HG03432 (cell line): ENCODE measurements at regions not wholly inside any gene's neighbourhood (a gene's known extent, or its start where the extent isn't known, plus 50 kb on each side); places are given as distances from the start of the nearest gene placed in this dataset.
"Not testable (repeated sequence)": the region's sequence is repeated elsewhere in the genome, so short reads cannot be mapped to it uniquely, and the experiment has no call there.

ENCODE experiments used
- ATAC-seq: cut with Tn5 transposase; IDR thresholded peaks from one replicate; pipeline ENCODE4 v1.9.1; 2021; ENCODE audit warnings: mild to moderate bottlenecking, moderate library complexity; ENCODE audit not compliant: unreplicated experiment

- ATAC-seq: no peak
Observed at GRCh38 chr4:1572964-1573720, 111.0 kb downstream of the FAM53A start.

DNA sequence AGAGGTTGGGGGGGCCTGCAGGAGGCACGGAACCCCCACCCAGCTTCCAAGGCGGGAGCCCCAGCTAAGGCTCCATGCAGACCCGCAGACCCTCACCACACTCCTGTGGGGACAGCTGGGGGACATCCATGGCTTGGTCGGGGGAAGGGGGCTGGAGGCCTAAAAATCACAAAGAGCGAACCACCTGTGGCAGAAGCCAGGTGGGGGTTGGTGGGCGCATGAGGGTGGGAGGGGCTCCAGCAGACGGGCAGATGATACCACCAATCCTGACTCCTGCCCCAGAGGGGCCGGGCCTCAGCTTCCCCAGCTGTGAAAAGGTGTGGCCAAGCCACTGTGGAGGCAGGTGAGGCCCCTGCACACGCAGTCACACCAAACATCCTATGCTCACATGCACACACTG is 111.6 kb downstream of the FAM53A start:
- no peak for ATAC-seq

GRCh38 chr4:1572010-1572385 is 112.1 kb downstream of the FAM53A start:
- no peak for ATAC-seq

- ATAC-seq: no peak
Observed at GRCh38 chr4:1571165-1572009, 112.7 kb downstream of the FAM53A start.

- no peak for ATAC-seq
Observed at GRCh38 chr4:1570291-1571164, 113.6 kb downstream of the FAM53A start.

DNA sequence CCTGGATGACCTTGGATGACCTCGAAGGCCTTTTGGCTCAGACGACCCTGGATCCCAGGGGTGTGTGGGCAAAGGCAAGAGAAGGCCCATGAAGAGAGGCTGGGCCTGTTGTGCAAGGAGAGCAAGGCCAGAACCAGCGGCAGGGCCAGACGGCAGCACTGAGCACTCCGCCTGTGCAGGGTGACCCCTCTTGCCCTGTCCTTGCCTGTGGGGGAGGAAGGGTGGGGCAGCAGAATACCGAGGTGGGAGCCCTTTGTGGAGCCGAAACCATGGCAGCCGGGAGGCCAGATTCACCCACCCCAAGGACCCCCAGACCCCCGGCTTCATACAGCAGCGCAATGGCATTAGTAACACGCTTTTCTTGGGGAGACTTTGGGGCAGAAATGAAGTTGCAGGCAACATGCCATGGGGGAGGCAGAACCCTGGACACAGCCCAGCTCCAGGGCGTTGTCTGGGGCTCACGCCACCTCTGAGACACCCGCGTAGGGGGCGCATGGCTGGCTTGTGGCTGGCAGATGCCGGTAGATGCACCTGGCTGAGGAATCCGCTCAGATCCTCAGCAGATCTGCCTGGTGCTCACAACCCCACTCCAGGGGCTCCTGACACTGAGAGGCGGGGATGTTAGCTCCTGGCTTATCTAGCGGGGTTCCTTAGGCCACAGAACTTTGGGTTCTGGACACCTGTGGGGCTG is 114.5 kb downstream of the FAM53A start:
- no peak for ATAC-seq

GRCh38 chr4:1568855-1569460 is 115.2 kb downstream of the FAM53A start:
- no peak for ATAC-seq

DNA sequence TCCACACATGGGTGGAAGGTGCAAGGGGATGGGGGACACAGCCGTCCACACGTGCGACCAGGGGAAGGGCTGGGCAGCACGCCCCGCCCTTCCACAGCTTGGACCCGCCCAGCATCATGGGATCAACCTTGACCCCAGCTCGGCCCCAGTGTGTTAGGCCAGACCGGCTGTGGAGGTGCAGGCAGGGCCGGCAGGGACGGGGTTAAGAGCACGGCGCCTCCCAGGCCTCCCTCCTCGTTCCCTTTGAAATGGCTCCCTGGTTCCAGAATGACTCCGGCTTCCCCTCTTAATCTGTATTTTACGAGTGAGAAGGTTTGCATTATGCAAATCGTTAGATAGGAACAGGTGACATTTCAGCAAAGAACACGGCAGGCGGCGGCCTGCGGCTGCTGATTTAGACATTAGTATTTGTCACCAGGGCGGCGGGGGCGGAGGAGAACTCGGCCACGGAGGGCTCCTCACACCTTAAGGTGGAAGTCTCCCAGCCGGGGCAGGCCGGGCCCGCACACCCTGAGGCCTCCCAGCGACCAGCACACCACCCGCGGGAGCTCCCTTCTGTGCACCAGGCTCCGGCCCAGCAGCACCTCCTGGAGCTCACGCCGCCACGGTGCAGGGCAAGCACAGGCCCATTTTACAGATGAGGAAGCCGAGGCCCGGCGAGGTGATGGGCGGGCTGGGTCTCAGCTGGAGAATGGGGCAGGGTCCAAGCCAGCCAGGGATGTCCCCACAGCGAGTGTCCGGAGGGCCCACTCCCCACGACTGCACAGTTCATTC is 116.1 kb downstream of the FAM53A start:
- ATAC-seq: no peak

DNA sequence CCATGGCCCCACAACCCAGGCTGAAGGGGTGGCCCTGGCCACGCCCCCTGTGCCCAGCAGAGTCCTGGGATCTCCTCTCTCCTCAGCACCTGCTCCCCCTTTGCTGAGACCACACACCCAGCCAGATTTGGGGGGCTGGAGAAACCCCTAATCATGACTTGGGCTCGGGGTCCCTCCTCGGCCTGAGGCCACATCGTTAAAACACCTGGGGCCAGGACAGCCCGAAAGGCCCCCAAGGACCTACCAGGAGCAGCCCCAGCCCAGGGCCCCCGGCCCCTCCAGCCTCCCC is 116.7 kb downstream of the FAM53A start:
- no peak for ATAC-seq

DNA sequence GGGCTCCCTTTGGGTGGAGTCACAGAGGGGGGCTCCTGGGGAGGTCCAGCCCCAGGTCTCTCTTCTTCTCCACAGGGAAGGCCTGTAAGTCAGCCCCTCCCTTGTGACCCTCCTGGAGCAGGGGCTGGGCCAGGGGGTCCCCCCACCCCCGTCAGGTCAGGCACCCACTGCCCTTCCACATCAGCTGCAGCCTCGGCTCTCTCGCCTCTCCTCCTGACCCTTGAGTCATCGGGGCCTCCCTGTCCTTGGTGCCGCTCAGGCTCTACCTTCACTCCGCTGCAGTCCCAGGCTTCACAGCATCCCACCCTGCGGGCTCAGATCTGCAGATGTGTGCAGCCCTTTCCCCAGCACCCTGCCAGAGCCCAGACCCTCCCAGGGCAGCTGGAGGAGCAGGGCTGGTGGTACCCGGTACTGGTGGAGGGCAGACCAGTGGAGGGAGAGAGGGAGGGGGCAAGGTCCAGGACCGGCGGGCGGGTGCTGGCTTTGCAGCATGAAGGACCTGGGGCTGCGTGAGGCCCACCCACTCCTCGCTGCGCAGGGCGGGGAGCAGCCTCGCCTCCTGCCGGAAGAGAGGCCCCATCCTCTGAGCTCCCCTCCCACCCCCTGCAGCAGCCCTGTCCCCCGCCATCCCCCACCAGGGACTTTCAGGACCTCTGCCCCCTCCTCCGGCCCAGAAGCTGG is 117.1 kb downstream of the FAM53A start:
- no peak for ATAC-seq

DNA sequence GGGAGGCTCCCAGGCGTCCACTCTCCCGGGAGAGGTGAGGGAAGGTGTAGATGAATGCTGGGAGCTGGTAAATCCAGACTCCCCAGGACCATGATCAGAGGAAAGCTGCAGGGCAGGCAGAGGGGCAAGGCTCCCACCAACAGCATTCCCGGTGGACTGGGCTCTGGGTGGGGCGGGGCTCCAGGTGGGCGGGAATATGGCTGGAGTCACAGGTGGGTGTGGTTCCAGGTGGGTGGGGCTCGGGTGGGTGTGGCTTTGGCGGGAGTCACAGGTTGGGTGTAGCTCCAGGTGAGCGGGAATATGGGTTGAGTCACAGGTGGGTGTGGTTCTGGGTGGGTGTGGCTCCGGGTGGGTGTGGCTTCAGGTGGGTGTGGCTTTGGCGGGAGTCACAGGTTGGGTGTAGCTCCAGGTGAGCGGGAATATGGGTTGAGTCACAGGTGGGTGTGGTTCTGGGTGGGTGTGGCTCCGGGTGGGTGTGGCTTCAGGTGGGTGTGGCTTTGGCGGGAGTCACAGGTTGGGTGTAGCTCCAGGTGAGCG is 117.7 kb downstream of the FAM53A start:
- not testable (repeated sequence) for ATAC-seq

GRCh38 chr4:1565598-1566295 is 118.4 kb downstream of the FAM53A start:
- ATAC-seq: no peak

DNA sequence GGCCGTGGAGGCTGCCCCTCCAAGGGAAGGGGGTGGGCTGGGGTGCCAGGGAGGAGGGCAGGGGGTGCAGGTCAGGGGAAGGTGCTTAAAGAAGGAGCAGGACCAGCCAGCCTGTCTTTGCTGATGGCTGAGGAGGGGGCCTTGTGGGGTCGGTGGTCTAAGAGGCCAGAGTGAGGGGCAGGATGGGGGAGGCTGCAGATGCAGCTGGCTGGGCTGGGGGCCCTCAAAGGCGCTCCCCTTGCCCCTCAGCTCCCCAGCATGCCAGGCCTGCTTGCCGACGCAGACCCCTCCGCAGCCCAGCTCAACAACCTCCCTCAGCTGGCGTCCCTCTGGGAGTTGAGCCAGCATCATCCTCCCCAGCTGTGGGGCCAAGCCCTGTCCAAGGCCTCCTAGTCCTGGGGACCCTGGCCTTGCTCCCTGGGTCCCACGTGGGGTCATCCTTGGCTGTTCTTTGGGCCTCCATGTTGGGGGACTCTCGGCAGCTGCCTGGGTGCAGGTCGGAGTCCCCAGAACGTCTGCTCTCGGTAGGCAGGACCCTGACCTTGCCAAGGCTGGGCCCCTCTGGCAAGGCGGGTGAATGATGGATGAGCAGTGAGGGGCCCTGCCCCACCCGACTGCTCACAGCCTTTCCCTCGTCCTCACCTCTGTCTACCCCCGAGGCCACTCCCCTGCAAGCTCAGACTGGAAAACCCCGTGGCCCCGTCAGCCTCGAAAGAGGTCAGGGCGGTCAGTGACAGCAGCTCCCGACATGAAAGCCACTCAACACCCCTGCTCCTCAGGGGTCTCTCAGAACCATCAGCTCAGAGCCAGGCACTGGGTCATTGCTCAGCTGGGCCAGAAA is 119.4 kb downstream of the FAM53A start:
- ATAC-seq: no peak

DNA sequence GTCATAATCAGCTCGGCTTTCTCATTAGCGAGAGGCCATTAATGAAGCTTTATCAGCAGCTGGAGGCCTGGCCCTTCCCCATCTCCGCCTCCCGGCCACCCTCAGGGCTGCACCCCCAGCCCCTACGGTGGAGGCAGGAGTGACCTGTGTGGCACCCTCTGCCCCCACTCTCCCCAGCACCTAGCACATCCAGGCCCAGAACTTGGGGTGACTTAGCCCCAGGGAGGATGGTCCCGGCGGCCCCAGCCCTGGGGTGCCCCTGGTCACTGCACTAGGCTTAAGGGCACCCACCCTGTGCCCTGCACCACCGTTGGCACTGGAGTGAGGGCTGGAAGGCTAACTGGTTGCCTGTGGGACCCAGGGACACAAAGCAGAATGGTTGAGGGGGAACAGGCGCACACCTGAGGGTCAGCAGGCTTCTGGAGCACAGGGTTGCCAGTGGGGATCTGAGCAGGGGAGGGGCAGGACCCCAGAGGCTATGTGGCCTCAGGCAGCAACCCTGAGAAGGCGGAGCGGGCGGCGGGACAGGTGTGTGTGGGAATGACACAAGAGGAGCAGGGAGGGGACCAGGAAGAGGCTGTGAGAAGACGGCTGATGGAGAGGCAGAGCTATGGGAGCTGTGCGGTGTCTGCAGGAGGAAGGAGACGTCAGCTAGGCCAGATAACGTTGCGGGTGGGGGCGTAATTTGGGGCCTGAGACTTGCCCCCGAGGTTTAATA is 120.2 kb downstream of the FAM53A start:
- no peak for ATAC-seq

- ATAC-seq: no peak
Observed at GRCh38 chr4:1563241-1563640, 120.9 kb downstream of the FAM53A start.

GRCh38 chr4:1562771-1563170 is 121.3 kb downstream of the FAM53A start:
- ATAC-seq: no peak

GRCh38 chr4:1562371-1562770 is 121.7 kb downstream of the FAM53A start:
- no peak for ATAC-seq
